C1 segment of cervical spinal cord (tissue), 14 donors: ENCODE measurements at regions not wholly inside any gene's neighbourhood (a gene's known extent, or its start where the extent isn't known, plus 50 kb on each side); places are given as distances from the start of the nearest gene placed in this dataset.

ENCODE experiments used
- DNase-seq, 14 donors: peaks; one replicate each; lab custom pipeline; 2025; lab: John Stamatoyannopoulos, UW

DNA sequence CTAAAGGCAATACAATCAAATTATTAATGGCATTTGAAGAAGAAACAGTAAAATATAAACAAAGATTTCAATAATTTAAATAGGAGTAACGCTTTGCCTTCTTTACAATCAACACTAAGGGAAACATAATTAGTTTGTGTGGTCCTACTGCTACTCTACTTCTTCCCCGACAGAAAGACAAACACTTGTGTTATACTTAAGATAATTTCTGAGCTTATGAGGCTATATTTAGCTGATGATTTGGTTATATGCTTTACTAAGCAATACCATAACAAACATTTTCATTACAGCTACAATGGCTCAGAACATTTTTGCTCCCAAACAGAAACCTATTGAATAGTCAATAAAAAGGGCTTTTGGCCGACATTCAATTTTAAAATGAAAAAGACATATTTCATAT is 1217.2 kb upstream of the GJE1 start:
- no peak for DNase-seq

GRCh38 chr6:140915103-140915502 is 1217.6 kb upstream of the GJE1 start:
- no peak for DNase-seq

GRCh38 chr6:140912686-140913085 is 1220.0 kb upstream of the GJE1 start:
- no peak for DNase-seq

- DNase-seq, result no peak
Observed at GRCh38 chr6:140909625-140910024, 1223.1 kb upstream of the GJE1 start.

GRCh38 chr6:140909156-140909555 is 1223.6 kb upstream of the GJE1 start:
- DNase-seq, result no peak

- DNase-seq, result no peak
Observed at GRCh38 chr6:140908505-140908904, 1224.2 kb upstream of the GJE1 start.

DNA sequence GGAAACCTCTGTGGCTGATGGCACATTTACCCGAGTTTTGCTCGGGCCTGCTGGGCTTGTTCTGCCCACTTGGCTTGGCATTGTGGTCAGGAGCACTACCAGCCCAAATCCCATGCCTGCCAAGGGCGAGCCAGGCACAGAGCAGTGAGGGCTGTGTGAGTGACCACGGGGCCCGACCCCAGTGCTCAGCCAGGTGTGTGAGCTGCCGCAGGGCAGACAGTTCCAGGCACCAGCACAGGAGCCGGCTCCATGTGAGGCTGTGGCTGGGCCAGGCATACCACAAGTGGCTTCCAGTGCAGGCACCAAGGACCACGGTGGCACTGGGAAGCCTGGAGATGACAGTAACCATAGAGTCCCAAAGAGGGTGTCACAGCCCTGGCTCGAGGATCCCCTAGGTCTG is 1225.5 kb upstream of the GJE1 start:
- DNase-seq, result no peak

- DNase-seq, result no peak
Observed at GRCh38 chr6:140905724-140906123, 1227.0 kb upstream of the GJE1 start.

- DNase-seq, result no peak
Observed at GRCh38 chr6:140905050-140905449, 1227.7 kb upstream of the GJE1 start.

- peak in 1 of 14 donors; percentile 5 for DNase-seq
Observed at GRCh38 chr6:140897804-140898573, 1234.7 kb upstream of the GJE1 start.

GRCh38 chr6:140897349-140897748 is 1235.4 kb upstream of the GJE1 start:
- DNase-seq, result no peak

- no peak for DNase-seq
Observed at GRCh38 chr6:140893432-140893831, 1239.3 kb upstream of the GJE1 start.

DNA sequence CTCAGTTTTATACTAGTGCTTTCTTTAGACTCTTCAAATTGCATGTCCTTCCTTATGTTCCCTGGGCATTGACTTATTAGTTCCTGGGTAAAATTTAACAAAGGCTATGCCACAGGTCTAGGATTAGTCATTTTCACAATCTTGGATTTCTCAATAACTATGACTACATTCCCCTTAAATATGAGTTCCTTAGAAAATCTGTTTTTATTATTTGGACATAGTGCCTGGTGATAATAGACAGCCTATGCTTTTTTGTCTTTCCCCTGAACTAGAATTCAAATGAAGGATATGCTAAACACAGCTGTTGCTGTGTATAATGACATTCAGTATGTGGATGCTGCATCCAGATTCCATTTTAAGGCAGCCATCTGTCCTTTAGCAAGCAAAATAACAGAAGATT is 1252.8 kb upstream of the GJE1 start:
- no peak for DNase-seq

- no peak for DNase-seq
Observed at GRCh38 chr6:140874066-140874465, 1258.7 kb upstream of the GJE1 start.

DNA sequence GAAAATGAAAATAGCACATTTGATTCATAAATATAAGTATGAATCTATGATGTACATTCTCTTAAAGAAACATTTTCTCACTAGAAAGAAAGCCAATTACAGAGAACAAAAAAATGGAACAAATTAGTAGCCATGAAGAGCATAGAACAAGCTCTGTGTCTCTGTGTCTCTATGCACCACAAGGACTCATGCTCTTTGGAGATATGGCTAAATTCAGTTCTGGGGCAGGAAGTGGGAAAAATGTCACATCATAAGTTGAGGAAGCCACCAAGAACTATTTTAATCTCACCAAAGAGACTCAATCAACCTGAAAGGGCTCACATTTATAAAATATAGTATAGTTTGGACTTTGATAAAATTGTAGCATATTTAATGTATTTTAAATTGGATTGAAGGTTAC is 1259.8 kb upstream of the GJE1 start:
- no peak for DNase-seq

- no peak for DNase-seq
Observed at GRCh38 chr6:140871911-140872310, 1260.8 kb upstream of the GJE1 start.

GRCh38 chr6:140867336-140867735 is 1265.4 kb upstream of the GJE1 start:
- DNase-seq, result no peak

DNA sequence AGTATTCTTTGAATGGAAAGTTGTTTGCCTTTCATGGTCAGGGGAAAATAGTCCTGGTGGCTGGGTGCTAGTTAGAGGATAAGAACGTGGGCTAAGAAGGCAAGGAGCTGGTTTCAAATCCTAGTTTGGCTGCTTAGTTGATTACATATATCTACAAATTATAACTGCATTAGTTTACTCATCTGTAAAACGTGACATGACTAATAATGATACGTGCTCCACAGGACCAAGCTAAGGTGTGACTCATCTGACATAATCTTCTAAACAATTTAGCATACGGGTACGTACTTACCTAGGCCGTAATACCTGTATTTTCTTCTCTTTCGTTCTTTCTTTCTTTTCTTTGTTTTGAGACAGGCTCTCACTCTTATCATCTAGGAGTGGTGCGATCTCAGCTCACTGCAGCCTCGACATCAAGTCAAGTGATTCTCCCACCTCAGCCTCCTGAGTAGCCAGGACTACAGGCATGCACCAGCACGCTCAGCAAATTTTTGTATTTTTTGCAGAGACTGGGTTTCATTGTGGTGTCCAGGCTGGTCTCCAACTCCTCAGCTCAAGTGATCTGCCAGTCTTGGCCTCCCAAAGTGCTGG is 1274.2 kb upstream of the GJE1 start:
- peak in 1 of 14 donors; percentile 3 for DNase-seq

DNA sequence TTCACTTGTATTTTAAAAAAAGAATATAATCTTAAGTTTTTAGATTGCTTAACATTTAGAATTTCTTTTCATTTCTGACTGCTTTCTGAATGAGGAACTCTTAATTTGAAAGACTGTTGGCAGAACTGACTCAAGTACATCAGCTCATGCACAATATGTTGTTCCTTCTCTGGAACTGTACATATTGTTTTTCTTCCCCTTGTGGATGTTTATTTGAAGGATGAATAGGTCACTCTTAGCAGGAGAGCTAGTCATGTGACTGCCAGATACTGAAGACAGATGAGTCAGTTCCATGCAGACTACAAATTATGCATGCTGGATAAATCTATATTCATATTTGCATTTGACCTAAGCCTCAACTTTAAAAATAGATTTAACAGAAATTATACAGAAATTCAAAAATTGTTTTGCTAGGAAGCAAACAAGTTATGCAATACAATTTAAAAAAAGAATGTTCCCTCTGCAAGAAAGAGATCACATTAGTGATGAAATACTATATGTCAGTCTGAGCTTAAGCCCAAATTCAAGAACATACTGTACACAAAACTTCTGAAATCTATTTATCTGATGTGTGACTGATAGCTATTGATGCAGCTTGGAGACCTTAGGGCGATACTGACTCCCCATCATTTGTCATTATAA is 1274.9 kb upstream of the GJE1 start:
- DNase-seq, result peak in 1 of 14 donors; percentile 52

GRCh38 chr6:140855520-140855919 is 1277.2 kb upstream of the GJE1 start:
- DNase-seq, result no peak

DNA sequence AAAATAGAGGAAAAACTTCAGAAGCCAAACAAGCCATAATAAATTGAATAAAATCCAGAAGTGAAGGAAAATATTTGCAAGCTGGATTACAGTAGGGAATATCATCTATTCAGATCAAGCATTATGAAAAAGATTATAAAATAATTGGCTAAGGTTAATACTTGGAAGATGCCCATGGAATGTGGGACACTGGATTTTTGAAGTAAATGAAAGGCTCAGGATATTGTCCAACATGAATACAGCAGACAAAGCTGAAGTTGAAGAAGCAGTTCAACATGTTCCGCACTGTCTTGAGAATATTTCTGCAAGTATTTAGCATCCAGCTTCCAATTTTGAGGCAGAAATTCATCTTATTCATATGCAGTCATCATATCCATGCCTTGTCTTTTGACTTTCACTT is 1278.4 kb upstream of the GJE1 start:
- DNase-seq, result no peak

DNA sequence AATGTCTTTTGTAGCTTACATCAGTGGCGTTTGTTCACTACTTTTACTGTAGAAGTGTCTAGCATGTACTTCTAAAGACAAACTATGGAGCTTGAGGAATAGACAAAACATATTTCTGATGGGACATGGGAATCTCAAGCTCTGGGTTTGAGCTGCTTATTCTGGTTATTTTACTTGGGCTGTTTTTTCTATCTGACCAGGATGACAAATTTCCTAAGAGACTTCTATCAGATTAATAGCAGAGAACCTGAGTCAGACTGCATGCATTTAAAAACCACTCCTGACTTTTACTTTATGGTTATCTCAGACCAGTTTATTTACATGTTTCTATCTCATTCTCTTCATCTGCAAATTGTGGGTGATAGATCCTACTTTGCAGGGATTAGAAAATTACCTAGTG is 1282.3 kb upstream of the GJE1 start:
- no peak for DNase-seq

DNA sequence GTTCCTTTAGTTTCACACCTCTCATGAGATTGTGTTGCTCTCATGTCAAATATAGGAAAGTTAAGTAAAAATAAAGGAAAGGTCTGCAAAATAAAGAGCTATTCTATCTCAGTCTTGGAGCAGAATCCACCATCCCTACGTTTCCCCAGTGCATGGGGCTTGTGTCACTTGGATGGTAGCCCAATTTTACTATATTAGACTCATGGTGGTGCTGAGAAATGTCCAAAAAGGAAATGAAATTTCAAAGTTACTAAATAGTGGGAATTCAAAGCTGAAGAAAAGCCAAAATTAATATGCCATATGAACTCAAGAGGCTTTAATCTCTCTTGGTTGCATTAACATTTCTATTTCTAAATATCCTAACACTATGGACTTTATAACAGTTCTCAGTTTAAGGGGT is 1283.3 kb upstream of the GJE1 start:
- DNase-seq, result no peak
